Spleen (tissue), 7 donors: ENCODE measurements at regions not wholly inside any gene's neighbourhood (a gene's known extent, or its start where the extent isn't known, plus 50 kb on each side); places are given as distances from the start of the nearest gene placed in this dataset.

Experiments
- POLR2AphosphoS5 ChIP-seq, 3 donors: sonication (generic); formaldehyde crosslinking; IDR thresholded peaks; one replicate each; pipeline ENCODE4 v1.5.1; 2017; ENCODE audit warnings: antibody characterized with exemption in 3 of 3
- TF ChIP-seq, protein P1 (sequence below), 11 experiments: fragments of 200-600 bp in 7 of 11; fragments of 450-650 bp in 4 of 11; sonication (generic) in 4 of 11; IDR thresholded peaks in 8 of 11; conservative IDR thresholded peaks in 3 of 11; 1 replicate in 7 of 11; 2 replicates in 4 of 11; pipeline versions ENCODE4 v1.4.0 to v1.8.0; 2016 to 2021; ENCODE audit warnings: antibody characterized with exemption in 11 of 11, inconsistent platforms in 4 of 11, mild to moderate bottlenecking in 1 of 11
- donor health status: DM: no; HTN: no; CAD: no; lungs with moderate emphysema.
- donor health status: DM: no; HTN: no; CAD: no.
- donor health status: DM: no; HTN: no; CAD: no.

DNA sequence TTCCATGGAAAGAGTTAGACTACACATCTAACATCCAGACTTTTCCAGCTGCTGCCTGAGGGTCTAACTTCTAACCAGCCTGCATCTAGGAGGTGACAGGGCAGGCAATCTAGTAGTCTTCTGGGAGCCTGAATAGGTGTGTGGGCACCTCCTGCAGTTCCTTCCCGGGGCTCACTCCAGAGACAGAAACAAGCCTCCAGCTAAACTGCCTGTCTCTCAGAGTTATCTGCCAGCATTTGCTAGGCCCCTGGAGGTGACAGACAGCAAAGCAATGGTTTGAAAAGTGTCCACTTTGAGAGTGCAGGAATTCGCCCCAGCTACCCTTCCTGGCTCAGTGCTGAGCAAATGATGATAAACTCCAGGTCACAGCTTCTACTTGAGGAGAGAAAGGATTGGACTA is 240.5 kb upstream of the PRSS16 start:
- TF ChIP-seq, protein P1, sequence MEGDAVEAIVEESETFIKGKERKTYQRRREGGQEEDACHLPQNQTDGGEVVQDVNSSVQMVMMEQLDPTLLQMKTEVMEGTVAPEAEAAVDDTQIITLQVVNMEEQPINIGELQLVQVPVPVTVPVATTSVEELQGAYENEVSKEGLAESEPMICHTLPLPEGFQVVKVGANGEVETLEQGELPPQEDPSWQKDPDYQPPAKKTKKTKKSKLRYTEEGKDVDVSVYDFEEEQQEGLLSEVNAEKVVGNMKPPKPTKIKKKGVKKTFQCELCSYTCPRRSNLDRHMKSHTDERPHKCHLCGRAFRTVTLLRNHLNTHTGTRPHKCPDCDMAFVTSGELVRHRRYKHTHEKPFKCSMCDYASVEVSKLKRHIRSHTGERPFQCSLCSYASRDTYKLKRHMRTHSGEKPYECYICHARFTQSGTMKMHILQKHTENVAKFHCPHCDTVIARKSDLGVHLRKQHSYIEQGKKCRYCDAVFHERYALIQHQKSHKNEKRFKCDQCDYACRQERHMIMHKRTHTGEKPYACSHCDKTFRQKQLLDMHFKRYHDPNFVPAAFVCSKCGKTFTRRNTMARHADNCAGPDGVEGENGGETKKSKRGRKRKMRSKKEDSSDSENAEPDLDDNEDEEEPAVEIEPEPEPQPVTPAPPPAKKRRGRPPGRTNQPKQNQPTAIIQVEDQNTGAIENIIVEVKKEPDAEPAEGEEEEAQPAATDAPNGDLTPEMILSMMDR (IDR thresholded peaks at IDR 0.05 in 8 of 11, conservative IDR thresholded peaks at IDR 0.05 in 3 of 11): no peak
- no peak for TF ChIP-seq POLR2AphosphoS5 (IDR thresholded peaks at IDR 0.05)
